ENCODE measurements at regions not wholly inside any gene's neighbourhood (a gene's known extent, or its start where the extent isn't known, plus 50 kb on each side); places are given as distances from the start of the nearest gene placed in this dataset.

DNA sequence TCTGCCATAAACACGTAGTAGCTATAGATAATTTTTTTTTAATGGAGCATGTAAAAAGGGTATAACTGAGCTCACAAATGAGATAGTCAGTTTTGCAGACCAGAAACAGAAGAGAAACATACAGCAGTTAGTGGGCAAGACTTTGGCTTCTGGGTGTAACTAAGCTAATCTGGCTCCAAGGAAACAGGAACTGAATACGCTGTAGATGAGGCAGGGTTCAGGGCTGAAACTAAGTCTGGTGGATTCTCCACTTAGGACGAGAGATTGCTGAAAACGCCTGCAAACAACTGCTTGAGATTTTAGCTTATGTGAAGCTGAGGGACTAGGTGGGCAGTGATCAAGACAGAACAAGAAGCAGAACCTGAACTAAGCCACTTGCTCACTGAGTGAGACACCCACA, 91.7 kb downstream of the SMIM20 start:
- no peak overlapping the region for H3K9ac ChIP-seq (ENCODE audit: low read depth in 1 of 2, low read length in 2 of 2)
- H3K36me3 ChIP-seq (ENCODE audit: control insufficient read depth in 4 of 4, insufficient read depth in 3 of 4, low read depth in 1 of 4, low read length in 3 of 4): no peaks in the 10 kb centered on the region
- H3K4me1 ChIP-seq (ENCODE audit: control insufficient read depth in 4 of 4, insufficient read depth in 4 of 4, low read length in 3 of 4): no peaks in the 10 kb centered on the region
- H3K27ac ChIP-seq (ENCODE audit: low read depth in 1 of 2, low read length in 2 of 2): no peak overlapping the region
- H3K4me3 ChIP-seq (ENCODE audit: low read depth in 1 of 3, low read length in 3 of 3): no peak overlapping the region
- peaks cover 0 to 7% (median 0%) of the 10 kb centered on the region in 4 donors for H3K27me3 ChIP-seq (ENCODE audit: control insufficient read depth in 4 of 4, insufficient read depth in 4 of 4, low read length in 3 of 4)
- DNase-seq (ENCODE audit: low spot score): no peak
- H3K9me3 ChIP-seq (ENCODE audit: control insufficient read depth in 4 of 4, low read length in 3 of 4): peaks cover 0 to 3% (median 0%) of the 10 kb centered on the region in 4 donors
- 57% methylated on average over 4 of the region's 4 CpGs for WGBS
- TF ChIP-seq HNF4A (conservative IDR thresholded peaks at IDR 0.05) (no peak), TAF1 (conservative IDR thresholded peaks at IDR 0.05) (no peak), FOXA1 (IDR thresholded peaks at IDR 0.05) (no peak), NR2F2 (IDR thresholded peaks at IDR 0.05) (no peak), EGR1 (IDR thresholded peaks at IDR 0.05; ENCODE audit: low read depth in 2 of 2) (no peak), SP1 (IDR thresholded peaks at IDR 0.05) (no peak), GABPA (IDR thresholded peaks at IDR 0.05 in 1 of 2, conservative IDR thresholded peaks at IDR 0.05 in 1 of 2) (no peak), RAD21 (IDR thresholded peaks at IDR 0.05) (no peak), FOXA2 (IDR thresholded peaks at IDR 0.05) (no peak), HNF4G (IDR thresholded peaks at IDR 0.05) (no peak), YY1 (IDR thresholded peaks at IDR 0.05) (no peak)
- TF ChIP-seq, protein P1, sequence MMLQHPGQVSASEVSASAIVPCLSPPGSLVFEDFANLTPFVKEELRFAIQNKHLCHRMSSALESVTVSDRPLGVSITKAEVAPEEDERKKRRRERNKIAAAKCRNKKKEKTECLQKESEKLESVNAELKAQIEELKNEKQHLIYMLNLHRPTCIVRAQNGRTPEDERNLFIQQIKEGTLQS (IDR thresholded peaks at IDR 0.05): no peak
- TF ChIP-seq, protein P2, sequence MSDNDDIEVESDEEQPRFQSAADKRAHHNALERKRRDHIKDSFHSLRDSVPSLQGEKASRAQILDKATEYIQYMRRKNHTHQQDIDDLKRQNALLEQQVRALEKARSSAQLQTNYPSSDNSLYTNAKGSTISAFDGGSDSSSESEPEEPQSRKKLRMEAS (IDR thresholded peaks at IDR 0.05): no peak
- TF ChIP-seq, protein P3, sequence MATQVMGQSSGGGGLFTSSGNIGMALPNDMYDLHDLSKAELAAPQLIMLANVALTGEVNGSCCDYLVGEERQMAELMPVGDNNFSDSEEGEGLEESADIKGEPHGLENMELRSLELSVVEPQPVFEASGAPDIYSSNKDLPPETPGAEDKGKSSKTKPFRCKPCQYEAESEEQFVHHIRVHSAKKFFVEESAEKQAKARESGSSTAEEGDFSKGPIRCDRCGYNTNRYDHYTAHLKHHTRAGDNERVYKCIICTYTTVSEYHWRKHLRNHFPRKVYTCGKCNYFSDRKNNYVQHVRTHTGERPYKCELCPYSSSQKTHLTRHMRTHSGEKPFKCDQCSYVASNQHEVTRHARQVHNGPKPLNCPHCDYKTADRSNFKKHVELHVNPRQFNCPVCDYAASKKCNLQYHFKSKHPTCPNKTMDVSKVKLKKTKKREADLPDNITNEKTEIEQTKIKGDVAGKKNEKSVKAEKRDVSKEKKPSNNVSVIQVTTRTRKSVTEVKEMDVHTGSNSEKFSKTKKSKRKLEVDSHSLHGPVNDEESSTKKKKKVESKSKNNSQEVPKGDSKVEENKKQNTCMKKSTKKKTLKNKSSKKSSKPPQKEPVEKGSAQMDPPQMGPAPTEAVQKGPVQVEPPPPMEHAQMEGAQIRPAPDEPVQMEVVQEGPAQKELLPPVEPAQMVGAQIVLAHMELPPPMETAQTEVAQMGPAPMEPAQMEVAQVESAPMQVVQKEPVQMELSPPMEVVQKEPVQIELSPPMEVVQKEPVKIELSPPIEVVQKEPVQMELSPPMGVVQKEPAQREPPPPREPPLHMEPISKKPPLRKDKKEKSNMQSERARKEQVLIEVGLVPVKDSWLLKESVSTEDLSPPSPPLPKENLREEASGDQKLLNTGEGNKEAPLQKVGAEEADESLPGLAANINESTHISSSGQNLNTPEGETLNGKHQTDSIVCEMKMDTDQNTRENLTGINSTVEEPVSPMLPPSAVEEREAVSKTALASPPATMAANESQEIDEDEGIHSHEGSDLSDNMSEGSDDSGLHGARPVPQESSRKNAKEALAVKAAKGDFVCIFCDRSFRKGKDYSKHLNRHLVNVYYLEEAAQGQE (IDR thresholded peaks at IDR 0.05): no peak
- TF ChIP-seq, protein P4, sequence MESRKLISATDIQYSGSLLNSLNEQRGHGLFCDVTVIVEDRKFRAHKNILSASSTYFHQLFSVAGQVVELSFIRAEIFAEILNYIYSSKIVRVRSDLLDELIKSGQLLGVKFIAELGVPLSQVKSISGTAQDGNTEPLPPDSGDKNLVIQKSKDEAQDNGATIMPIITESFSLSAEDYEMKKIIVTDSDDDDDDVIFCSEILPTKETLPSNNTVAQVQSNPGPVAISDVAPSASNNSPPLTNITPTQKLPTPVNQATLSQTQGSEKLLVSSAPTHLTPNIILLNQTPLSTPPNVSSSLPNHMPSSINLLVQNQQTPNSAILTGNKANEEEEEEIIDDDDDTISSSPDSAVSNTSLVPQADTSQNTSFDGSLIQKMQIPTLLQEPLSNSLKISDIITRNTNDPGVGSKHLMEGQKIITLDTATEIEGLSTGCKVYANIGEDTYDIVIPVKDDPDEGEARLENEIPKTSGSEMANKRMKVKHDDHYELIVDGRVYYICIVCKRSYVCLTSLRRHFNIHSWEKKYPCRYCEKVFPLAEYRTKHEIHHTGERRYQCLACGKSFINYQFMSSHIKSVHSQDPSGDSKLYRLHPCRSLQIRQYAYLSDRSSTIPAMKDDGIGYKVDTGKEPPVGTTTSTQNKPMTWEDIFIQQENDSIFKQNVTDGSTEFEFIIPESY (IDR thresholded peaks at IDR 0.05): no peak
- TF ChIP-seq, protein P5, sequence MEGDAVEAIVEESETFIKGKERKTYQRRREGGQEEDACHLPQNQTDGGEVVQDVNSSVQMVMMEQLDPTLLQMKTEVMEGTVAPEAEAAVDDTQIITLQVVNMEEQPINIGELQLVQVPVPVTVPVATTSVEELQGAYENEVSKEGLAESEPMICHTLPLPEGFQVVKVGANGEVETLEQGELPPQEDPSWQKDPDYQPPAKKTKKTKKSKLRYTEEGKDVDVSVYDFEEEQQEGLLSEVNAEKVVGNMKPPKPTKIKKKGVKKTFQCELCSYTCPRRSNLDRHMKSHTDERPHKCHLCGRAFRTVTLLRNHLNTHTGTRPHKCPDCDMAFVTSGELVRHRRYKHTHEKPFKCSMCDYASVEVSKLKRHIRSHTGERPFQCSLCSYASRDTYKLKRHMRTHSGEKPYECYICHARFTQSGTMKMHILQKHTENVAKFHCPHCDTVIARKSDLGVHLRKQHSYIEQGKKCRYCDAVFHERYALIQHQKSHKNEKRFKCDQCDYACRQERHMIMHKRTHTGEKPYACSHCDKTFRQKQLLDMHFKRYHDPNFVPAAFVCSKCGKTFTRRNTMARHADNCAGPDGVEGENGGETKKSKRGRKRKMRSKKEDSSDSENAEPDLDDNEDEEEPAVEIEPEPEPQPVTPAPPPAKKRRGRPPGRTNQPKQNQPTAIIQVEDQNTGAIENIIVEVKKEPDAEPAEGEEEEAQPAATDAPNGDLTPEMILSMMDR (IDR thresholded peaks at IDR 0.05; ENCODE audit: low read depth, low read length, missing input control): no peak

DNA sequence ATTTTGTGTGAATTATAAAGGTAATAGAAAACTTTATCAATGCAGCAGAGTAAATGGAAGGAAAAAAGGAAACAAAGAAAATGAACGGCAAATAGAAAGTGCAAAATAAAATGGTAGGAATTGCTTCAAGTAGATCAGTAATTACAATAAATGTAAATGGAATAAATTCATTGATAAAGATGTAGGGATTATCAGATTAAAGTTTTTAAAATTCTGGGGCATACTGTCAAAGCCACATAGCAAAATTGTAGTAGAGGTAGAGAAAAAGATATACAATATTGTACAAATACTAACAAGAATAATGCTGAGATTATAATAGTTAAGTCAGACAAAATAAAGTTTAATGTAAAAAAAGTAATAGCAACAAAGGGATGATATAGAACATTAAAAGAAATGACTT, 94.7 kb downstream of the SMIM20 start:
- 0% methylated on average over 1 of the region's 1 CpG for WGBS
- Histone ChIP-seq H3K9me3 (ENCODE audit: control insufficient read depth in 4 of 4, low read length in 3 of 4) (peaks cover 0 to 3% (median 0%) of the 10 kb centered on the region in 4 donors), H3K36me3 (ENCODE audit: control insufficient read depth in 4 of 4, insufficient read depth in 3 of 4, low read depth in 1 of 4, low read length in 3 of 4) (no peaks in the 10 kb centered on the region), H3K4me1 (ENCODE audit: control insufficient read depth in 4 of 4, insufficient read depth in 4 of 4, low read length in 3 of 4) (no peaks in the 10 kb centered on the region), H3K4me3 (ENCODE audit: low read depth in 1 of 3, low read length in 3 of 3) (no peak overlapping the region), H3K9ac (ENCODE audit: low read depth in 1 of 2, low read length in 2 of 2) (no peak overlapping the region), H3K27me3 (ENCODE audit: control insufficient read depth in 4 of 4, insufficient read depth in 4 of 4, low read length in 3 of 4) (peaks cover 0 to 8% (median 0%) of the 10 kb centered on the region in 4 donors), H3K27ac (ENCODE audit: low read depth in 1 of 2, low read length in 2 of 2) (no peak overlapping the region)
- TF ChIP-seq RXRA (IDR thresholded peaks at IDR 0.05): no peak
- TF ChIP-seq HNF4G (IDR thresholded peaks at IDR 0.05): no peak
- no peak for TF ChIP-seq EGR1 (IDR thresholded peaks at IDR 0.05; ENCODE audit: low read depth in 2 of 2)
- no peak for TF ChIP-seq TAF1 (conservative IDR thresholded peaks at IDR 0.05)
- TF ChIP-seq HNF4A (conservative IDR thresholded peaks at IDR 0.05): no peak
- no peak for TF ChIP-seq FOXA2 (IDR thresholded peaks at IDR 0.05)
- TF ChIP-seq GABPA (IDR thresholded peaks at IDR 0.05 in 1 of 2, conservative IDR thresholded peaks at IDR 0.05 in 1 of 2): no peak
- no peak for TF ChIP-seq FOXA1 (IDR thresholded peaks at IDR 0.05)
- no peak for TF ChIP-seq NR2F2 (IDR thresholded peaks at IDR 0.05)
- no peak for TF ChIP-seq RAD21 (IDR thresholded peaks at IDR 0.05)
- no peak for TF ChIP-seq YY1 (IDR thresholded peaks at IDR 0.05)
- no peak for TF ChIP-seq SP1 (IDR thresholded peaks at IDR 0.05)
- TF ChIP-seq, protein P1 (IDR thresholded peaks at IDR 0.05): no peak
- no peak for DNase-seq (ENCODE audit: low spot score)

Data from liver (tissue), 8 donors.